ENCODE measurements at regions not wholly inside any gene's neighbourhood (a gene's known extent, or its start where the extent isn't known, plus 50 kb on each side); places are given as distances from the start of the nearest gene placed in this dataset.

GRCh38 chr1:95509989-95510388 is 276.0 kb downstream of the RWDD3 start:
- Histone ChIP-seq H3K27me3 (ENCODE audit: insufficient read depth, poor library complexity, severe bottlenecking) (no peaks in the 10 kb centered on the region), H3K4me3 (replicated peaks; ENCODE audit: insufficient read depth, low read length) (no peak overlapping the region)
- TF ChIP-seq REST (IDR thresholded peaks at IDR 0.05; ENCODE audit: insufficient replicate concordance, low read depth): no peak
- TF ChIP-seq POLR2AphosphoS5 (IDR thresholded peaks at IDR 0.05; ENCODE audit: low read depth): no peak
- TF ChIP-seq GABPA (IDR thresholded peaks at IDR 0.05; ENCODE audit: low read depth): no peak
- TF ChIP-seq SPI1 (IDR thresholded peaks at IDR 0.05; ENCODE audit: borderline replicate concordance, low read depth): no peak
- TF ChIP-seq CTCF (IDR thresholded peaks at IDR 0.05; ENCODE audit: insufficient read depth, low read length): no peak

GRCh38 chr1:95512925-95513324 is 278.9 kb downstream of the RWDD3 start:
- Histone ChIP-seq H3K27me3 (ENCODE audit: insufficient read depth, poor library complexity, severe bottlenecking) (no peaks in the 10 kb centered on the region), H3K4me3 (replicated peaks; ENCODE audit: insufficient read depth, low read length) (no peak overlapping the region), H3K27ac (replicated peaks) (no peak overlapping the region)
- TF ChIP-seq GABPA (IDR thresholded peaks at IDR 0.05; ENCODE audit: low read depth) (no peak), REST (IDR thresholded peaks at IDR 0.05; ENCODE audit: insufficient replicate concordance, low read depth) (no peak), SPI1 (IDR thresholded peaks at IDR 0.05; ENCODE audit: borderline replicate concordance, low read depth) (no peak), CTCF (IDR thresholded peaks at IDR 0.05; ENCODE audit: insufficient read depth, low read length) (no peak), POLR2AphosphoS5 (IDR thresholded peaks at IDR 0.05; ENCODE audit: low read depth) (no peak)
- no peak for DNase-seq (ENCODE audit: low read depth in 1 of 2, low spot score in 1 of 2)

More at GRCh38 chr1:95509989-95510388, 276.0 kb downstream of the RWDD3 start:
- DNase-seq (ENCODE audit: low read depth in 1 of 2, low spot score in 1 of 2): no peak
- H3K27ac ChIP-seq (replicated peaks): no peak overlapping the region

GRCh38 chr1:95517506-95517905 is 283.5 kb downstream of the RWDD3 start:
- Histone ChIP-seq H3K27ac (replicated peaks) (no peak overlapping the region), H3K27me3 (ENCODE audit: insufficient read depth, poor library complexity, severe bottlenecking) (no peaks in the 10 kb centered on the region), H3K4me3 (replicated peaks; ENCODE audit: insufficient read depth, low read length) (no peak overlapping the region)
- no peak for DNase-seq (ENCODE audit: low read depth in 1 of 2, low spot score in 1 of 2)
- TF ChIP-seq GABPA (IDR thresholded peaks at IDR 0.05; ENCODE audit: low read depth) (no peak), CTCF (IDR thresholded peaks at IDR 0.05; ENCODE audit: insufficient read depth, low read length) (no peak), POLR2AphosphoS5 (IDR thresholded peaks at IDR 0.05; ENCODE audit: low read depth) (no peak), REST (IDR thresholded peaks at IDR 0.05; ENCODE audit: insufficient replicate concordance, low read depth) (no peak), SPI1 (IDR thresholded peaks at IDR 0.05; ENCODE audit: borderline replicate concordance, low read depth) (no peak)
